Midbrain (tissue), 1 donor: ENCODE measurements at regions not wholly inside any gene's neighbourhood (a gene's known extent, or its start where the extent isn't known, plus 50 kb on each side); places are given as distances from the start of the nearest gene placed in this dataset.
"Not testable (repeated sequence)": the region's sequence is repeated elsewhere in the genome, so short reads cannot be mapped to it uniquely, and the experiment has no call there.

Experiments used
- DNase-seq: peaks from one replicate; lab custom pipeline; 2025; lab: John Stamatoyannopoulos, UW

DNA sequence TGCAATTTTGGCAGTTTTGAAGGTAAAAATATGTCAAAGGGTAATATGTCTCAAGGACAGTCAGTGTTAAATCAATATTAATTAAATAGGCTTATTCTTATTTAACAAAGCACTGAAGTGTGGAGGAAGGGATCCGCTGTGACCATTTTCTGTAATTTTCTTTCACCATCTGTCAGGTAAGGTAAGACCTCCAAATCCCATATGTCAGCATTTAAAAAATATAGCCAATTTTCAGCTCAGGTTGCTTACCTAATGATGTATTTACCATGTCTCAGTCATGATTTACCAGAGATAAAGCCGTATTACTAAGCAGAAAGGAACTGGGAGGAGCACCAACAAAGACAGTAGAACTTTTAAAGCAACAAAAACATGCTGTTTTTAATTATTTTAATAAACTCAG, 683.9 kb downstream of the CCSER2 start:
- no peak for DNase-seq

DNA sequence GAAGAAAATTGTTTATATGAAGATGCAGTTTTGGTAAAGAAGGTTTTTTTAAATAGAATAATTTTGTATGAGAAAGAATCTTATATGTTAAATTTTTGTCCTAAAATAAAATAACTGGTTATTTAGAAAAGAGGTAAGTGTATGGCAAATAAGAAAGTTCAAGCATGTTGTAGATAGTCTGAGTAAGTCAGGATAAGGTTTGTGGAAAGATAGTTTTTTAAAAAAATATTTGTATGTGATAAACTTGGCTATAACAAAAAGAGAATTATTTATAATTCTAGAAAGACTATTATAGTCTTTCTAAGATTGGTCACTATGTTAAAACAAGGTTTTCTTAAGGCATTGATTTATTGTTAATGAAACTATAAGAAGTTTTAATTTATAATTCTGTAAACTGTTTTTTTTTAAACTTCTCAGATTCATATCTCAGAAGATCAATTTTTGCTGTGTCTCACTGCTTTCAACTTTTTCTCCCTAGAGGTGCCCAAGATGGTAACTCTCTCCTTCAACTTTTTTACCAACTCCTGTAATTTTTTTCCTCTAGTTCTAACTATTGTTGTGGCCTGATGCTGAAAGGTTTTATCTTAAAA, 698.6 kb downstream of the CCSER2 start:
- DNase-seq: no peak

DNA sequence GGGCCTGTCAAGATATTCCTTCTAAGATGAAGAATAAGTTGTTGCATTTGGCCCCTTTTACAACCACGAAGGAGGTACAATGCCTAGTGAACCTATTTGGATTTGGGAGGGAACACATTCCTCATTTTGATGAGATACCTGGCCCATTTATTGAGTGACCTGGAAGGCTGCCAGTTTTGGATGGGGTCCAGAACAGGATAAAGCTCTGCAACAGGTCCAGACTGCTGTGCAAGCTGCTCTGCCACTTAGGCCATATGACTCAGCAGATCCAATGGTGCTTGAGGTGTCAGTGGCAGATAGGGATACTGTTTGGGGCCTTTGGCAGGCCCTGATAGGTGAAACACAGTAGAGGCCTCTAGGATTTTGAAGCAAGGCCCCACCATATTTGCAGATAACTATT, 704.6 kb downstream of the CCSER2 start:
- no peak for DNase-seq

DNA sequence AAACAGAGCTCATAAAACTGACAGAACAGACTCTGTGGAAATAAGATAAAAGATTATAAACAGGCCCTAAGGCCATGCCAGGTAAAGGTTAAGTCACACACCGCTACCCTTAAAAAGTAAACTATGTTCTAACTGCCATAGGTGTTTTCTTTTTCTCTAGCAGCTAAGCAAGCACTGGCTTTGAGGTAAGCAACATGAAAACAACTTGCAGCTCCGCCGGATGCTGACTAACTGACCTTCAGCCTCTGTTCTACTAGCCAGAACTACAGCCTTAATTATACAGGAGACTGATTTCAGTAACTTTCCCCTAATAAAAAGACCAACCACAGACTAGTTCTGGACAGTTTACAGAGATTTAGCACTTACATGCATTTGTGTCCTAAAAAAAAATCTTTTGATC, 708.3 kb downstream of the CCSER2 start:
- no peak for DNase-seq

- DNase-seq: no peak
Measured at GRCh38 chr10:85039311-85039710, 710.9 kb downstream of the CCSER2 start.

GRCh38 chr10:85043207-85043606, 714.8 kb downstream of the CCSER2 start:
- no peak for DNase-seq

DNA sequence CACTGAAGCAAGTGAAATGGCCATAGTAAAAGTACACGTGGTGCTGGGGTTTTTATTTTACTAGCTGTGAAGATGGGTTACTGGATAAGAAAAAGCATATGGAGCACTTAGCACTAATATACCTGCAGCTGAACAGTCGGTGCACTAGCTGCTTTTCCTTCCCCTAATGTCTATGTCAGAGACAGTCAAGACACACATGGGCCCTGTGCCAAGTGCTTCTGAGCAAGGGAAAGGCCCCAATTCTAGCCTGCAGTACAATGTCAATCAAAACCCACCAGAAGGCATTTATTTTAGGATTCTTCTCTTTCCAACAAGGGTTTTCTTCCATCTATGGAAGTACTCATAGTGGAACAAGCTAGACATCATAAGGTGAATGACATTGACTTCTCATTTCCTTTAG, 716.7 kb downstream of the CCSER2 start:
- DNase-seq: no peak

DNA sequence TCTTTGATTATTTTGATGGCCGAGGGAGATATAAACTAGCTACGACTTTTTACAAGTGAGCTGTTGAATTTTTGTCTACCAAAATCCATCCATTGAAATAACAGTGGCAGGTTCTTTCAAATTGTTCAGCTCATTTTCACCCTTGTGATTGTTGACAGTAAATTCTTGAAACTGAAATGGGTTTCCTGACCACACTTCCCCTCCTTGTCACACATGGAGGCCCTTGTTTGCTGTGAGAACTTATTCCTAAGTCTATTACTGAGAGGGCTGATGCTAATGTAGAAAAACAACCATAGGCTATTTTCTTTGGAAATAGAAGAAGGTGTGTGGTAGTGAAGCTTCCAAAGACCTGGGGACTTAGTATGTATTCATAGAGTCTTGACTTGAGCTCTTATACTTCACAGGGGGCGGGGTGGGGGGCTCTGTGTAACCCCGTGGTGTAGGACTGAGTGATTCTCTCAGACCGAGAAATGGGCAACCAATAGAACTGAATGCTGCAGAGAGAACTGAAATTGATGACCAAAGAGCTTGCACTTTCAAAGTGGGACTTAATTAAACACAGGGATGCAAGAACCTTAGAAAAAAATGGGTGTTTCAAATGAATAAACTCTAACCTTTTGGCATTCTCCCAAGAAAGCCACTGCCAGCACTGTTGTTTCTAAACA, 718.9 kb downstream of the CCSER2 start:
- no peak for DNase-seq

GRCh38 chr10:85047979-85048378, 719.6 kb downstream of the CCSER2 start:
- no peak for DNase-seq

DNA sequence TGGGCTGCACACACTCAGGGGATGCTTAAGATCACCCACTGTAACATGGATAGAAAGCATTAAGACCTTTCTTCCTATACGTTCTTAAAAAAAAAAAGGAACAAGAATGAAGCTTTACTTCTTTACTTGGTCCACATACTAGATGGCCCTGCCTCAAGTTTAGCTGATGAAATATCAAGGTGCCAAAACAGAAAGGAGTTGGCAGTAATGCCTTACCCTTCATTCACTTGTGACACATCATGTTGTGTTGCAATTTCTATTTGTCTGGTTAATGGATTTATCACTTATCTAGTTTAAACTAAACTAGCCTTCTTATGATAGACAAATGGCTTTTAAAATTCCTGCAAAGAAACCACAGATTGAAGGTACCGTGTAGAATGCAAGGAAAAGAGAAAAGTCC, 720.3 kb downstream of the CCSER2 start:
- no peak for DNase-seq

DNA sequence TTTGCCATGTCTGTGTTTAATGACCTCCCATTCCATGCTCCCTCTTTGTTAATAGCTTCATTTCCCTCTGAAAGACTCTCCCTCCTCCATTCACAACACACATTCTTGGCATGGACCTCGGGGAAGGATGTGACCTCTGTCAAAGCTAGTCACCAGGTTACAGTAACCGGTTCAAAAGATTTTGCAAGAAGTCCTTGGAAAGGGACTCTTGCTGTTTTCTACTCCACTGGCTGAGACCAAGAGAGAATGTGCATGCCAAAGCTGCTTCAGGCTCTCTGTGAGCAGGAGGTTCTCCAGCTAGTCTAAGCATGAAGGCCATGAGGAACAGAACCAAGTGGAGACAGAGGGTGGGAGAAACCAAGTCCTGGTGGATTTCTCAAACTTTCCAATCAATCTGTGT, 732.6 kb downstream of the CCSER2 start:
- DNase-seq: no peak

GRCh38 chr10:85061401-85061800, 733.0 kb downstream of the CCSER2 start:
- DNase-seq: no peak

DNA sequence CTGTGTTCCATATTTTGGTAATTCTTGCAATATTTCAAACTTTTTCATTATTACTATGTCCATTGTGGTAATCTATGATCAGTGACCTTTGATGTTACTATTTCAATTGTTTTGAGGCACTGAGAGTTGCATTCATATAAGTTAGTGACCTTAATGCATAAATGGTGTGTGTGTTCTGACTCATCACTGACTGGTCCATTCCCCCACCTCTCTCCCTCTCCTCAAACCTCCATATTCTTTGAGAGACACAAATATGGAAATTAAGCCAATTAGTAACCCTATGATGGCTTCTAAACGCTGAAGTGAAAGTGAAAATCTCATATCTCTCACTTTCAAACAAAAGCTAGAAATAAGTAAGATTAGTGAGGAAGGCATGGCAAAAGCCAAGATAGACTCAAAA, 739.6 kb downstream of the CCSER2 start:
- DNase-seq: no peak

DNA sequence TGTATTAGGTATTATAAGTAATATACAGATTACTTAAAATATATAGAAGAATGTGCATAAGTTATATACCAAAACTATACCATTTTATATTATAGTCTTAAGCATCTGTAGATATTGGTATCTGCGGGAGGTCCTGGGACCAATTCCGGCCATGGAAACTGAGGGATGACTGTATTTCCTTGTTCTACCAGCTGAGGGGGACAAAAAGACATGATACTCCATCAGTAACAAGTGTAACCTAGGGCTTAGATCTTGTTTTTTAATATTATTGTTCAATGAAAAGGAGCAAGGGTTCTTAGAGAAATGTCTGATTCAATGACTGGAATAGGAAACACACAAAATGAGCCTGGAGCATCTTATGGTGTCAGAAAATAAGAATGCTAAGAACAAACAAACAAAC, 752.5 kb downstream of the CCSER2 start:
- no peak for DNase-seq

DNA sequence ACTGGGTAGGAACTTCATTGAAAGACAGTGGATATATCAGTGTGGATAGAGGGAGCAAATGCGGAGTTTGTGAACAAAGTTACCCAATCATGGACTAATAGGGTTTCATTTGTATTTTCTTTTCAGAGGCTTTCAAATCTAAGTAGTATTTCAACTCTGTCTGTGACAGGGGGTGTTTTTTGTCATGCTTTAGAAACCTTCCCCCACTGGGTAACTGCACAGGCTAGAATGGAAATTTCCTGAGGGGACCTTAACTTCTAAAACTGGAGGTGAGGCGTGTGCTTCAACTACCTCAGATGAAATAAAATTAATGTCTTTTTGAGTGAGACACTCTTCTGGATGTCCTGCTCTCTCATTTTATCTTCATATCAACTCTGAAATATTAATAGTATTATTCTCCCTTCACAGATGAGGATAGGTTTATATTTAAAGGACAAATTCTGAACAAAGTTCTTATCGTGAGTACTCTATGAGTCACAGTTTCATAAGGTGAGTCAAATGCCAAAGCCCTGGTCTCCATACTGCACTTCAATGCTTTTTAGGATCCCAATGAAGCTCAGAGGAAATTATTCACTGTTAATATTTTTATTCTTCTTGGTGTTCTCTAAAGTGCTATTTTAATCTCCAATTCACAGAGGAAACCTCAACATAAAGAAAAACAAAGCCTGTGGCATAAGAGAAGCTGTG, 770.6 kb downstream of the CCSER2 start:
- DNase-seq: no peak

- no peak for DNase-seq
Measured at GRCh38 chr10:85100495-85100894, 772.1 kb downstream of the CCSER2 start.

DNA sequence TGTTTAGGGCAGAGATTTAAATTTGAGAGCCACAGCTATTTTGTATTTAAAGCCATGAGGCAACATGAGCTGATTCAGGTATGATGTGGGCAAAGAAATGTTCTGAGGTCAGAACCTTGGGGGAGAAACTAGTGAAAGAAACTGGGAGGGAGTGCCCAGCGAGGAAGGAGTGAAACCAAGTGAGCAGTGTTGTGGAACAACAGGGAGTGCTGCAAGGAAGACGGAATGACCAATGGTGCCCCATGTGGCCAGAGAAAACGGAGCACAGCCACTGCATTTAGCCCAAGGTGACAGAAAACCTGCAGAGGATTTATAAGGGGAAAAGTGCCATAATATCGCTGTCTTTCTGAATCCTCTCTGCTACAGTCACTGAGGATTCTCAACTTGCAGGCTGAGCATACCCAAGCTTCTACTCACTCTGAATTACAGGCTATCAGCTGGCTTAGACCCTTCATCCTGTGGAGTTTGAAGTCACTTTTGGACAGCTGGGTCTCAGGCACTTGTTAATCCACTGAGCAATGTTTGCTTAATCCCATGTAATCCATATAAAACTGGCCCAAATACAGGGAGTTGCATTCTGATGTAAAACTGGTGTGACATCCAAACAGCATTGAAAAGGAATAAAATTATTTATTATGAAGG, 777.3 kb downstream of the CCSER2 start:
- DNase-seq: no peak

- no peak for DNase-seq
Measured at GRCh38 chr10:85111271-85111670, 782.9 kb downstream of the CCSER2 start.

DNA sequence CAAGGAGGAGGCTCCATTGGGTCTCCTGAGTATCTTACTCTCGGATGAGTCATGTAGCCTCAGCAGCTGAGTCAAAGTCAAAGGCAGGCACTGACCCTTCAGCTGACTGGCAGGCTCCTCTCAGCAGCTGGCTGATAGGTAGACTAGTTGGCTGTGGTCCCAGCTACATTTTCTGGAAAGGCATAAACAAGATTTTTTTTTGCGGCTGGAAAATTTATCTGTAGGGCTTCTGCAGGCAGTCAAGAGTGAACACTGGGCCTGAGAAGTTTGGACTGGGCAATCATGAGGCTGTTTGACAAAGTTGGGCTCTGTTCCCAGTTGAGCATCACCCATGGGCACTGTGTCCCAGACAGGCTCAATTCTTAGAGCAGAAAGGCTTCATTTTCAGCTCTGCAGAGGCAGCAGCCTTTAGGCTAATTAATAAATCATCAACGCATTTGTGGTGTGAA, 796.2 kb downstream of the CCSER2 start:
- peak; percentile 82 for DNase-seq

GRCh38 chr10:85137253-85137652, 808.9 kb downstream of the CCSER2 start:
- no peak for DNase-seq

DNA sequence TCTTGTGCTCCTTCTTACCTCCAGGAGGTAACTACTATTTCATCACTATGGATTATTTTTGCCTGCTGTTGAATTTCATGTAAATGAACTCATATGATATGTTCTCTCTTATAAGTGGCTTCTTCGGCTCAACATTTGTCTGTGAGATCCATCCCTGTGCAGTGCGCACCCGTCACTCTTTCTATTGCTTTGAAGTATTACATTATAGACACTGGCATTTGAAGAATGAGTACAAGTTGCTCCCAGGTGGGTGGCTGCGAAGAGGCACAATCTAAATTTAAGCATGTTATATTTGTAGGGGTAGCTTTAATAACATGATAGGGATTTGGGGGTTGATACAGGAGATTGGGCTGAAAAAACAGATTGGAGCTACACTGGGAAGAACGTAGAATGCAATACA, 809.7 kb downstream of the CCSER2 start:
- DNase-seq: no peak

GRCh38 chr10:85139124-85139523, 810.7 kb downstream of the CCSER2 start:
- no peak for DNase-seq

DNA sequence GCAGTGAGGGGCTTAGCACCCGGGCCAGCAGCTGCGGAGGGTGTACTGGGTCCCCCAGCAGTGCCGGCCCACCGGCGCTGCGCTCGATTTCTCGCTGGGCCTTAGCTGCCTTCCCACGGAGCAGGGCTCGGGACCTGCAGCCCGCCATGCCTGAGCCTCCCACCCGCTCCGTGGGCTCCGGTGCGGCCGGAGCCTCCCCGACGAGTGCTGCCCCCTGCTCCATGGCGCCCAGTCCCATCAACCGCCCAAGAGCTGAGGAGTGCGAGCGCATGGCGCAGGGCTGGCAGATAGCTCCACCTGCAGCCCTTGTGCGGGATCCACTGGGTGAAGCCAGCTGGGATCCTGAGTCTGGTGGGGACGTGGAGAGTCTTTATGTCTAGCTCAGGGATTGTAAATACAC, 813.1 kb downstream of the CCSER2 start:
- DNase-seq: not testable (repeated sequence)
